Endothelial cell of umbilical vein (primary cell): ENCODE measurements at regions not wholly inside any gene's neighbourhood (a gene's known extent, or its start where the extent isn't known, plus 50 kb on each side); places are given as distances from the start of the nearest gene placed in this dataset.

ENCODE experiments used
- BruUV-seq: library from RNA; stranded (reverse); fragments of 400-500 nt; replicated peaks from 2 replicates; lab custom pipeline; 2021; lab: Mats Ljungman, UMichigan
- CTCF ChIA-PET: fragments of 300-600, 350-600 bp; sonication (Branson Sonifier 250); formaldehyde crosslinking; loops from one replicate; lab custom pipeline; 2021; ENCODE audit warnings: antibody characterized with exemption, inconsistent platforms; lab: Charles Lee
- POLR2A ChIA-PET: fragments of 300-600, 350-600 bp; sonication (Branson Sonifier 250); formaldehyde crosslinking; loops from one replicate; lab custom pipeline; 2021; ENCODE audit warnings: antibody characterized with exemption, inconsistent platforms; lab: Charles Lee
- DNase-seq: peaks from one replicate; pipeline ENCODE4 v3.0.0-alpha.2; 2011; ENCODE audit warnings: low read depth, low spot score
- FAIRE-seq: peaks from 2 replicates; lab custom pipeline; 2011; peaks lifted over from hg19 to GRCh38; lab: Jason Lieb, UNC
- H2AFZ ChIP-seq: 2 replicates; pipeline ENCODE4 v1.6.0; 2012; ENCODE audit warnings: low read depth, low read length, control low read depth, inconsistent platforms
- H3K27ac ChIP-seq: 2 replicates; pipeline ENCODE4 v1.5.1; 2011; ENCODE audit warnings: low read depth, mild to moderate bottlenecking, control low read depth, low read length, moderate library complexity; ENCODE audit not compliant: insufficient read depth
- H3K27me3 ChIP-seq, 2 experiments: 2 replicates each; pipeline versions ENCODE4 v1.6.0 to v1.6.1; 2011; ENCODE audit warnings: low read length in 2 of 2, mixed read lengths in 1 of 2; ENCODE audit not compliant: control insufficient read depth in 2 of 2, insufficient read depth in 2 of 2
- H3K36me3 ChIP-seq, 2 experiments: 2 replicates in 1 of 2; 3 replicates in 1 of 2; pipeline ENCODE4 v1.5.1; 2011; ENCODE audit warnings: low read length in 2 of 2, mild to moderate bottlenecking in 1 of 2, moderate library complexity in 1 of 2; ENCODE audit not compliant: control insufficient read depth in 2 of 2, insufficient read depth in 2 of 2; ENCODE audit errors: extremely low read depth in 1 of 2
- H3K4me1 ChIP-seq: 3 replicates; pipeline ENCODE4 v1.5.1; 2011; ENCODE audit warnings: mild to moderate bottlenecking, low read length; ENCODE audit not compliant: control insufficient read depth, insufficient read depth; ENCODE audit errors: extremely low read depth
- H3K4me2 ChIP-seq: 2 replicates; pipeline ENCODE4 v1.6.1; 2011; ENCODE audit warnings: low read length, control low read depth, mixed read lengths; ENCODE audit not compliant: insufficient read depth
- H3K4me3 ChIP-seq, 3 experiments: fragments of 200-600 bp in 1 of 3; sonication (generic), shearing (Covaris generic) in 1 of 3; replicated peaks in 1 of 3; 2 replicates each; pipeline ENCODE4 v1.5.1; 2011 to 2016; ENCODE audit warnings: control low read depth in 3 of 3, low read length in 3 of 3, mild to moderate bottlenecking in 2 of 3, inconsistent platforms in 1 of 3, low read depth in 1 of 3, moderate library complexity in 1 of 3; ENCODE audit not compliant: insufficient read depth in 1 of 3
- H3K79me2 ChIP-seq: 2 replicates; pipeline ENCODE4 v1.6.0; 2012; ENCODE audit warnings: low read length, inconsistent platforms; ENCODE audit not compliant: control insufficient read depth, insufficient read depth
- H3K9ac ChIP-seq: replicated peaks from 2 replicates; pipeline ENCODE3; 2011; ENCODE audit warnings: low read length, control low read depth; ENCODE audit not compliant: insufficient read depth; ENCODE audit errors: extremely low read depth
- H3K9me1 ChIP-seq: replicated peaks from 3 replicates; pipeline ENCODE4 v1.6.0; 2011; ENCODE audit warnings: mild to moderate bottlenecking, low read length; ENCODE audit not compliant: control insufficient read depth, insufficient read depth; ENCODE audit errors: extremely low read depth
- H3K9me3 ChIP-seq: replicated peaks from 2 replicates; pipeline ENCODE4 v1.5.1; 2012; ENCODE audit warnings: low read length, inconsistent platforms; ENCODE audit not compliant: control insufficient read depth, insufficient read depth
- H4K20me1 ChIP-seq: replicated peaks from 2 replicates; pipeline ENCODE3; 2011; ENCODE audit warnings: mild to moderate bottlenecking, low read length; ENCODE audit not compliant: control insufficient read depth, insufficient read depth; ENCODE audit errors: extremely low read depth
- EZH2 ChIP-seq: IDR thresholded peaks from 2 replicates; pipeline ENCODE4 v1.6.1; 2012; ENCODE audit warnings: borderline replicate concordance, low read depth, mild to moderate bottlenecking, moderate library complexity, low read length, inconsistent platforms; ENCODE audit not compliant: severe bottlenecking
- FOS ChIP-seq: IDR thresholded peaks from 2 replicates; pipeline ENCODE4 v1.6.1; 2011; ENCODE audit warnings: mild to moderate bottlenecking, low read length, moderate library complexity, borderline replicate concordance; ENCODE audit not compliant: insufficient read depth
- GATA2 ChIP-seq: IDR thresholded peaks from 2 replicates; pipeline ENCODE4 v1.7.0; 2011; ENCODE audit warnings: low read depth, mild to moderate bottlenecking, moderate library complexity, mixed read lengths, low read length; ENCODE audit not compliant: insufficient read length, insufficient read depth
- JUN ChIP-seq: IDR thresholded peaks from 2 replicates; pipeline ENCODE4 v1.6.1; 2011; ENCODE audit warnings: borderline replicate concordance, low read depth; ENCODE audit not compliant: insufficient read length, insufficient read depth
- MAX ChIP-seq: IDR thresholded peaks from 2 replicates; pipeline ENCODE4 v1.6.1; 2011; ENCODE audit not compliant: insufficient read depth, insufficient read length
- MYC ChIP-seq: IDR thresholded peaks from one replicate; pipeline ENCODE4 v1.6.1; 2011; ENCODE audit warnings: mild to moderate bottlenecking, low read depth, low read length
- POLR2A ChIP-seq: IDR thresholded peaks from 2 replicates; pipeline ENCODE4 v1.6.1; 2012; ENCODE audit warnings: low read depth, mild to moderate bottlenecking, control low read depth, low read length
- POLR2AphosphoS5 ChIP-seq: IDR thresholded peaks from 2 replicates; pipeline ENCODE4 v1.6.1; 2012; ENCODE audit warnings: low read depth, mild to moderate bottlenecking, control low read depth, low read length, moderate library complexity; ENCODE audit not compliant: insufficient read depth
- dilution Hi-C: fragments of 300-500 bp; cut with MboI; formaldehyde crosslinking; loops from one replicate; pipeline ENCODE4 v1.15.0; 2019; ENCODE audit warnings: low sequenced_read_pairs; ENCODE audit not compliant: extremely low pct_ligation_motif_present
- intact Hi-C: fragments of 100-400 bp; cut with micrococcal nuclease; formaldehyde crosslinking; loops from one replicate; pipeline ENCODE4 v1.10.0; 2022
- TF ChIP-seq, protein P1 (sequence below), 2 donors: IDR thresholded peaks; 1 replicate in 1 of 2; 2 replicates in 1 of 2; pipeline ENCODE4 v1.5.1; 2011; ENCODE audit warnings: low read length in 2 of 2, mild to moderate bottlenecking in 2 of 2, moderate library complexity in 2 of 2, control low read depth in 1 of 2, inconsistent platforms in 1 of 2, low read depth in 1 of 2; ENCODE audit not compliant: insufficient read depth in 1 of 2; ENCODE audit errors: extremely low read depth in 1 of 2

GRCh38 chr12:103166949-103167348 lies 209.5 kb downstream of the ASCL1 start:
- no peaks in the 10 kb centered on the region for H3K4me1 ChIP-seq
- no peak overlapping the region for H3K4me2 ChIP-seq
- H3K36me3 ChIP-seq: no peaks in the 10 kb centered on the region
- H3K27me3 ChIP-seq: no peaks in the 10 kb centered on the region
- no peak overlapping the region for H3K9ac ChIP-seq
- no peaks in the 10 kb centered on the region for H3K9me3 ChIP-seq
- ChIA-PET POLR2A (no interaction called here), CTCF (no interaction called here)
- intact Hi-C loops (no loop called here), dilution Hi-C loops (no loop called here)
- no peak for TF ChIP-seq EZH2
- no peak for TF ChIP-seq GATA2
- no peak for TF ChIP-seq MAX
- TF ChIP-seq, protein P1, sequence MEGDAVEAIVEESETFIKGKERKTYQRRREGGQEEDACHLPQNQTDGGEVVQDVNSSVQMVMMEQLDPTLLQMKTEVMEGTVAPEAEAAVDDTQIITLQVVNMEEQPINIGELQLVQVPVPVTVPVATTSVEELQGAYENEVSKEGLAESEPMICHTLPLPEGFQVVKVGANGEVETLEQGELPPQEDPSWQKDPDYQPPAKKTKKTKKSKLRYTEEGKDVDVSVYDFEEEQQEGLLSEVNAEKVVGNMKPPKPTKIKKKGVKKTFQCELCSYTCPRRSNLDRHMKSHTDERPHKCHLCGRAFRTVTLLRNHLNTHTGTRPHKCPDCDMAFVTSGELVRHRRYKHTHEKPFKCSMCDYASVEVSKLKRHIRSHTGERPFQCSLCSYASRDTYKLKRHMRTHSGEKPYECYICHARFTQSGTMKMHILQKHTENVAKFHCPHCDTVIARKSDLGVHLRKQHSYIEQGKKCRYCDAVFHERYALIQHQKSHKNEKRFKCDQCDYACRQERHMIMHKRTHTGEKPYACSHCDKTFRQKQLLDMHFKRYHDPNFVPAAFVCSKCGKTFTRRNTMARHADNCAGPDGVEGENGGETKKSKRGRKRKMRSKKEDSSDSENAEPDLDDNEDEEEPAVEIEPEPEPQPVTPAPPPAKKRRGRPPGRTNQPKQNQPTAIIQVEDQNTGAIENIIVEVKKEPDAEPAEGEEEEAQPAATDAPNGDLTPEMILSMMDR (IDR thresholded peaks at IDR 0.05; ENCODE audit: extremely low read depth in 1 of 2, insufficient read depth in 1 of 2, low read depth in 1 of 2, low read length in 2 of 2): no peak
- H3K79me2 ChIP-seq: no peaks in the 10 kb centered on the region
- no peak overlapping the region for H3K4me3 ChIP-seq
- FAIRE-seq (no peak), DNase-seq (no peak)
- BruUV-seq: no TSS peak
- no peak overlapping the region for H2AFZ ChIP-seq
- no peaks in the 10 kb centered on the region for H3K9me1 ChIP-seq
- no peaks in the 10 kb centered on the region for H4K20me1 ChIP-seq
- no peak overlapping the region for H3K27ac ChIP-seq

GRCh38 chr12:103172447-103173112 lies 215.1 kb downstream of the ASCL1 start:
- H3K4me2 ChIP-seq: no peak overlapping the region

More at GRCh38 chr12:103172447-103173112, 215.1 kb downstream of the ASCL1 start:
- DNase-seq (no peak), FAIRE-seq (no peak)
- no peak overlapping the region for H2AFZ ChIP-seq
- H3K9ac ChIP-seq: no peak overlapping the region
- BruUV-seq: no TSS peak
- TF ChIP-seq JUN (no peak), FOS (no peak), EZH2 (no peak), GATA2 (no peak), MAX (no peak), POLR2A (no peak), MYC (no peak), POLR2AphosphoS5 (no peak)
- TF ChIP-seq, protein P1 (IDR thresholded peaks at IDR 0.05; ENCODE audit: extremely low read depth in 1 of 2, insufficient read depth in 1 of 2, low read depth in 1 of 2, low read length in 2 of 2): no peak
- H3K9me3 ChIP-seq: no peaks in the 10 kb centered on the region
- H4K20me1 ChIP-seq: no peaks in the 10 kb centered on the region
- no peaks in the 10 kb centered on the region for H3K79me2 ChIP-seq
- no peaks in the 10 kb centered on the region for H3K9me1 ChIP-seq
- intact Hi-C loops (no loop called here), dilution Hi-C loops (no loop called here)
- CTCF ChIA-PET: no interaction called here
- no peaks in the 10 kb centered on the region for H3K27me3 ChIP-seq
- H3K4me1 ChIP-seq: no peaks in the 10 kb centered on the region
- no peak overlapping the region for H3K27ac ChIP-seq
- POLR2A ChIA-PET: no interaction called here
- no peak overlapping the region for H3K4me3 ChIP-seq
- H3K36me3 ChIP-seq: no peaks in the 10 kb centered on the region
